ENCODE measurements at regions not wholly inside any gene's neighbourhood (a gene's known extent, or its start where the extent isn't known, plus 50 kb on each side); places are given as distances from the start of the nearest gene placed in this dataset.

GRCh38 chr3:1696669-1697275 lies 401.9 kb upstream of the CNTN4 start:
- no peaks in the 10 kb centered on the region for H3K4me1 Mint-ChIP-seq
- TF ChIP-seq CTCF (IDR thresholded peaks at IDR 0.05; ENCODE audit: unreplicated experiment in 3 of 3) = no peak
- H3K27ac Mint-ChIP-seq = no peak overlapping the region
- H3K36me3 Mint-ChIP-seq (ENCODE audit: low read depth) = no peaks in the 10 kb centered on the region
- H3K4me3 Mint-ChIP-seq = no peak overlapping the region
- peaks cover 3% of the 10 kb centered on the region for H3K27me3 Mint-ChIP-seq (ENCODE audit: low read depth)
- peaks cover 4% of the 10 kb centered on the region for H3K9me3 Mint-ChIP-seq

GRCh38 chr3:1699361-1699920 lies 399.2 kb upstream of the CNTN4 start:
- H3K4me3 Mint-ChIP-seq = no peak overlapping the region
- no peaks in the 10 kb centered on the region for H3K4me1 Mint-ChIP-seq
- H3K27me3 Mint-ChIP-seq (ENCODE audit: low read depth) = peaks cover 3% of the 10 kb centered on the region
- H3K36me3 Mint-ChIP-seq (ENCODE audit: low read depth) = no peaks in the 10 kb centered on the region
- H3K9me3 Mint-ChIP-seq = no peaks in the 10 kb centered on the region
- TF ChIP-seq CTCF (IDR thresholded peaks at IDR 0.05; ENCODE audit: unreplicated experiment in 3 of 3) = no peak
- H3K27ac Mint-ChIP-seq = no peak overlapping the region

- Mint-ChIP-seq H3K4me3 (no peak overlapping the region), H3K27me3 (ENCODE audit: low read depth) (peaks cover 3% of the 10 kb centered on the region), H3K9me3 (no peaks in the 10 kb centered on the region), H3K27ac (no peak overlapping the region), H3K4me1 (no peaks in the 10 kb centered on the region), H3K36me3 (ENCODE audit: low read depth) (no peaks in the 10 kb centered on the region)
- no peak for TF ChIP-seq CTCF (IDR thresholded peaks at IDR 0.05; ENCODE audit: unreplicated experiment in 3 of 3)
Measured at GRCh38 chr3:1700650-1701049, 398.0 kb upstream of the CNTN4 start.

- no peak for TF ChIP-seq CTCF (IDR thresholded peaks at IDR 0.05; ENCODE audit: unreplicated experiment in 3 of 3)
- peaks cover 3% of the 10 kb centered on the region for H3K36me3 Mint-ChIP-seq (ENCODE audit: low read depth)
- peaks cover 7% of the 10 kb centered on the region for H3K9me3 Mint-ChIP-seq
- no peaks in the 10 kb centered on the region for H3K4me1 Mint-ChIP-seq
- peaks cover 3% of the 10 kb centered on the region for H3K27me3 Mint-ChIP-seq (ENCODE audit: low read depth)
- H3K4me3 Mint-ChIP-seq = no peak overlapping the region
- no peak overlapping the region for H3K27ac Mint-ChIP-seq
Measured at GRCh38 chr3:1703169-1703568, 395.5 kb upstream of the CNTN4 start.

DNA sequence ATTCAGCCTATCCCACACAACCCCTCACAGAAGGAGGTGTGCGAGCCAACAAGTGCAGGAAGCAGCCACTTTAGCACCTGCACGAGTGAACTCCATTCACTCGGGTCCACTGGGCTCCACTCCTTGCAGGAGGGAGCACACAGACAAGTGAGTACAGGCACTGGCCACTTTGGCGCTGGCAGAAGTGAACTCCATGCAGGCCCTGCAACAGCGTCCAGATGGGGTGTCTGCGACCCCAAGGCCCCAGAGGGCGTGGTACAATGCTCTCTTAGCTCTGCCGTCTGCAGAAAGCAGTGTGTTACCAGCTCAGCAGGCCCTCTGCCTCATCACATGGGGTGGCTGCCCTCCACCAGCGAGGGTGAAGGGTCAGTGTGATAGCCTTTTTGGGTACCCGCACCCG lies 388.0 kb upstream of the CNTN4 start:
- Mint-ChIP-seq H3K9me3 (peaks cover 9% of the 10 kb centered on the region), H3K27me3 (ENCODE audit: low read depth) (no peaks in the 10 kb centered on the region), H3K4me1 (no peaks in the 10 kb centered on the region), H3K4me3 (no peak overlapping the region), H3K36me3 (ENCODE audit: low read depth) (peaks cover 3% of the 10 kb centered on the region), H3K27ac (no peak overlapping the region)
- no peak for TF ChIP-seq CTCF (IDR thresholded peaks at IDR 0.05; ENCODE audit: unreplicated experiment in 3 of 3)

GRCh38 chr3:1717524-1717923 lies 381.1 kb upstream of the CNTN4 start:
- no peak overlapping the region for H3K4me3 Mint-ChIP-seq
- TF ChIP-seq CTCF (IDR thresholded peaks at IDR 0.05; ENCODE audit: unreplicated experiment in 3 of 3) = no peak
- H3K9me3 Mint-ChIP-seq = no peaks in the 10 kb centered on the region
- H3K4me1 Mint-ChIP-seq = no peaks in the 10 kb centered on the region
- H3K36me3 Mint-ChIP-seq (ENCODE audit: low read depth) = no peaks in the 10 kb centered on the region
- H3K27ac Mint-ChIP-seq = no peak overlapping the region
- peaks cover 3% of the 10 kb centered on the region for H3K27me3 Mint-ChIP-seq (ENCODE audit: low read depth)

All from nephron (organoid).